MM.1S (cell line): ENCODE measurements at regions not wholly inside any gene's neighbourhood (a gene's known extent, or its start where the extent isn't known, plus 50 kb on each side); places are given as distances from the start of the nearest gene placed in this dataset.

Source experiments
- EZH2 ChIP-seq: fragments of 300-600 bp; sonication (generic); optimal IDR thresholded peaks from 2 replicates; pipeline ENCODE3; 2017; ENCODE audit warnings: low read depth, mild to moderate bottlenecking, antibody characterized with exemption, low read length, mixed read lengths
- EZH2phosphoT487 ChIP-seq: fragments of 300-600 bp; sonication (generic); IDR thresholded peaks from 2 replicates; pipeline ENCODE4 v1.6.1; 2018; ENCODE audit warnings: antibody characterized with exemption, low read length
- TF ChIP-seq, protein P1 (sequence below): fragments of 300-600 bp; sonication (generic); IDR thresholded peaks from 2 replicates; pipeline ENCODE4 v1.5.1; 2016; ENCODE audit warnings: antibody characterized with exemption, low read length, mixed read lengths

DNA sequence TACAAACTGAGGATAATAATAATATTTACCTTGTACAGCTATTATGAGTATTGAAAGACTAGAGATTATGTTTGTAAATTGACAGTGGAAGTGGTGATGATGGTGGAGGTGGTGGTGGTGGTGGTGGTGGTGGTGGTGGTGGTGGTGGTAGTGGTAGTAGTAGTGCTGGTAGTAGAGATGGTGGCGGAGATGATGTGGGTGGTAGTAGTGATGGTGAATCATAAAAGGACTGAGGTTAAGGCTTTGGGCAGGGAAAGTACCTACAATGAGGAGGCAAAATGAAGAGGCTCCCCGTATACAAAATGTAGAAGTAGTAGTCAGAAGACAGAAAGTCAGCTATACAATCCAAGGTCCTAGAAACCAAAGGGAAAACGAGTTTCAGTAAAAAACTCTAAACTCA, 214.1 kb downstream of the BCOR start:
- TF ChIP-seq, protein P1, sequence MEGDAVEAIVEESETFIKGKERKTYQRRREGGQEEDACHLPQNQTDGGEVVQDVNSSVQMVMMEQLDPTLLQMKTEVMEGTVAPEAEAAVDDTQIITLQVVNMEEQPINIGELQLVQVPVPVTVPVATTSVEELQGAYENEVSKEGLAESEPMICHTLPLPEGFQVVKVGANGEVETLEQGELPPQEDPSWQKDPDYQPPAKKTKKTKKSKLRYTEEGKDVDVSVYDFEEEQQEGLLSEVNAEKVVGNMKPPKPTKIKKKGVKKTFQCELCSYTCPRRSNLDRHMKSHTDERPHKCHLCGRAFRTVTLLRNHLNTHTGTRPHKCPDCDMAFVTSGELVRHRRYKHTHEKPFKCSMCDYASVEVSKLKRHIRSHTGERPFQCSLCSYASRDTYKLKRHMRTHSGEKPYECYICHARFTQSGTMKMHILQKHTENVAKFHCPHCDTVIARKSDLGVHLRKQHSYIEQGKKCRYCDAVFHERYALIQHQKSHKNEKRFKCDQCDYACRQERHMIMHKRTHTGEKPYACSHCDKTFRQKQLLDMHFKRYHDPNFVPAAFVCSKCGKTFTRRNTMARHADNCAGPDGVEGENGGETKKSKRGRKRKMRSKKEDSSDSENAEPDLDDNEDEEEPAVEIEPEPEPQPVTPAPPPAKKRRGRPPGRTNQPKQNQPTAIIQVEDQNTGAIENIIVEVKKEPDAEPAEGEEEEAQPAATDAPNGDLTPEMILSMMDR: no peak
- no peak for TF ChIP-seq EZH2
- no peak for TF ChIP-seq EZH2phosphoT487
